DMS 273 (cell line): ENCODE measurements at regions not wholly inside any gene's neighbourhood (a gene's known extent, or its start where the extent isn't known, plus 50 kb on each side); places are given as distances from the start of the nearest gene placed in this dataset.

Source experiments
- DNase-seq: peaks from one replicate; lab custom pipeline; 2025; ENCODE audit not compliant: unreplicated experiment; lab: John Stamatoyannopoulos, UW

GRCh38 chr5:129399069-129399468 lies 61.0 kb upstream of the ADAMTS19 start:
- no peak for DNase-seq

DNA sequence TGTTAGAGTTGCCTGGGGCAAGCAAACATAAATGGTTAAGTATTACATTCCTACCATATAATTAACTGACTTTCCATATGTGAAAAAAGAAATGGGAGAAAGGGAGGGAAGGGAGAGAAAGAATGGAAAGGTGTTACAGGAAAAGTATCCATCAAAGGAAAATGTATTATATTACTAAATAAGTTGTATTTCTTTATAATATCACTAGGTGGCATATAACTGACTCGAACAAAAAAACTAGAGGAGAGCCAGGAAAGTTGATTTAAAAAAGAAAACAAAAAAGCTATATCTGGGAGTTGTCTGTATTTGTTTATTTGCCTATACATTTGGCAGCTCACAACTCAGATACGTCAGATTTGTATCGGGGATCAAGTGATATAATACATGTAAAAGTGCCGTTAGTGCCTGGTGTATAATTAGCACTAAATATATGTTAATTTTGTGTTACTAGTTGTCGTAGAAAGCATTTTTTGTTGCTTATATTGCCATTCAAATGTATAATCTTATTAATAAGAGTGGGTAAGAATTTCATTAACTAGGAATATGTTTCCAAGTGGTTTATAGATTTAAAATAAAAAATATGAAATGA lies 59.6 kb upstream of the ADAMTS19 start:
- DNase-seq: peak; percentile 7

DNA sequence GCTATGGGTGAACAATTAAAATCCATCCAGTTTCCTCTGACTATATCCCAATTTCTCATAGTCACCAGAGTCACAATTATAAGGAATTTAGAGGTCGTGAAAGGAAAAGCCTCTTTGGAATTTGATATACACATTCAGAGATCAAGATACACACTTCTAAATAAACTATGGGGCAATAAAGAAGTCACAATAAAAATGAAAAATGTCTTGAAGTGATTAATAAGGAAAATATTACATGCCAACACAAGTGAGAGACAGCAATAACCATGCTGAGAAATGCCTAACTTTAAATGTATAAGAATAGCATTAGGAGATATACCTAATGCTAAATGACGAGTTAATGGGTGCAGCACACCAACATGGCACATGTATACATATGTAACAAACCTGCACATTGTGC lies 54.9 kb upstream of the ADAMTS19 start:
- no peak for DNase-seq

- DNase-seq: no peak
Measured at GRCh38 chr5:129406440-129406839, 53.7 kb upstream of the ADAMTS19 start.
